Heart right ventricle (tissue), 16 donors: ENCODE measurements at regions not wholly inside any gene's neighbourhood (a gene's known extent, or its start where the extent isn't known, plus 50 kb on each side); places are given as distances from the start of the nearest gene placed in this dataset.
A peak's percentile ranks its signal among the peaks of the same experiment; 100 is the strongest.

Experiments
- ATAC-seq, 8 donors: fragments of 200-7000 bp; cut with Tn5 transposase; one replicate each; pipeline ENCODE4 v1.9.1; 2020; ENCODE audit warnings: mild to moderate bottlenecking in 8 of 8, moderate library complexity in 8 of 8, moderate number of reproducible peaks in 1 of 8
- DNase-seq, 2 donors: peaks; one replicate each; pipeline ENCODE4 v3.0.0-alpha.2; 2020
- H3K27ac ChIP-seq, 10 donors: fragments of 200-600 bp; sonication (generic) in 2 of 10; one replicate each; pipeline versions ENCODE4 v1.5.0 to v1.8.0; 2020 to 2022; ENCODE audit warnings: mild to moderate bottlenecking in 3 of 10
- H3K27me3 ChIP-seq, 7 donors: fragments of 200-600 bp; one replicate each; pipeline ENCODE4 v1.8.0; 2021 to 2022; ENCODE audit warnings: mild to moderate bottlenecking in 2 of 7
- H3K36me3 ChIP-seq, 9 donors: fragments of 200-600 bp; sonication (generic) in 1 of 9; one replicate each; pipeline versions ENCODE4 v1.5.0 to v1.8.0; 2020 to 2022; ENCODE audit warnings: mild to moderate bottlenecking in 2 of 9
- H3K4me1 ChIP-seq, 9 donors: fragments of 200-600 bp; sonication (generic) in 1 of 9; one replicate each; pipeline versions ENCODE4 v1.5.0 to v1.8.0; 2020 to 2022; ENCODE audit warnings: mild to moderate bottlenecking in 4 of 9
- H3K4me3 ChIP-seq, 10 donors: fragments of 200-600 bp; sonication (generic) in 2 of 10; one replicate each; pipeline versions ENCODE4 v1.5.0 to v1.8.0; 2020 to 2022; ENCODE audit warnings: mild to moderate bottlenecking in 7 of 10, moderate library complexity in 2 of 10
- H3K9me3 ChIP-seq, 11 donors: fragments of 200-600 bp in 10 of 11; sonication (generic) in 2 of 11; one replicate each; pipeline versions ENCODE4 v1.5.0 to v1.8.0; 2013 to 2022; ENCODE audit warnings: mild to moderate bottlenecking in 2 of 11, control low read depth in 1 of 11, moderate library complexity in 1 of 11
- WGBS, 2 donors: extraction: QIAGEN DNeasy Blood & Tissue Kit; methylation state at CpG; one replicate each; pipeline ENCODE4 v1.1.7; 2013; ENCODE audit warnings: inconsistent platforms in 1 of 2; 5-methylcytosine and 5-hydroxymethylcytosine counted together
- intact Hi-C, 10 donors: fragments of 100-400 bp; cut with DNase I; formaldehyde crosslinking; loops; one replicate each; pipeline versions ENCODE4 v1.11.1 to v1.14.2; 2022
- TF ChIP-seq, protein P1 (sequence below), 9 donors: fragments of 200-600 bp; sonication (generic) in 2 of 9; IDR thresholded peaks; one replicate each; pipeline versions ENCODE4 v1.5.0 to v1.8.0; 2021 to 2022; ENCODE audit warnings: antibody characterized with exemption in 9 of 9, mild to moderate bottlenecking in 5 of 9, moderate library complexity in 1 of 9
- donor health status: Arrhythmogenic right ventricular cardiomyopathy.
- donor health status: ischemic (EF 13 %, LVEDD 7.1; RV severe dilation, severe dysfunction).
- donor health status: healthy with polysubstance abuse.
- donor health status: DM: no; HTN: yes; CAD: no.
- donor health status: DM: no; HTN: no; CAD: no.
- donor health status: ischemic (EF 25% LVEDD 6.9; RV normal size, moderate dysfunction).
- donor health status: ischemic (EF 25% LVEDD 5.7; RV mildly dilated, moderate dysfunction).
- donor health status: healthy.
- donor health status: DM: yes; HTN: yes; CAD: no.
- donor health status: Ischemic cardiomyopathy.
- donor health status: ischemic (EF 35%, LVEDD 5.7; RV mildly dilated, moderate dysfunction).
- donor health status: nonischemic (EF 11% LVEDD 7.7; RV severe dilation, severe dysfunction).
- donor health status: DM: yes; HTN: yes; CAD: no.
- donor health status: PGD.
- donor health status: ischemic (EF 29% LVEDD 5.4; RV normal size, mild dysfunction).
- donor health status: nonischemic (EF 23%, LVEDD 6.1; RV moderate dilation, normal function).

- Histone ChIP-seq H3K4me3 (no peak overlapping the region), H3K9me3 (no peaks in the 10 kb centered on the region), H3K4me1 (no peaks in the 10 kb centered on the region), H3K36me3 (no peaks in the 10 kb centered on the region), H3K27ac (no peak overlapping the region), H3K27me3 (no peaks in the 10 kb centered on the region)
- 71 to 78% methylated on average over 6 of the region's 6 CpGs for WGBS, 2 donors
- intact Hi-C loops = no loop called here
- TF ChIP-seq, protein P1, sequence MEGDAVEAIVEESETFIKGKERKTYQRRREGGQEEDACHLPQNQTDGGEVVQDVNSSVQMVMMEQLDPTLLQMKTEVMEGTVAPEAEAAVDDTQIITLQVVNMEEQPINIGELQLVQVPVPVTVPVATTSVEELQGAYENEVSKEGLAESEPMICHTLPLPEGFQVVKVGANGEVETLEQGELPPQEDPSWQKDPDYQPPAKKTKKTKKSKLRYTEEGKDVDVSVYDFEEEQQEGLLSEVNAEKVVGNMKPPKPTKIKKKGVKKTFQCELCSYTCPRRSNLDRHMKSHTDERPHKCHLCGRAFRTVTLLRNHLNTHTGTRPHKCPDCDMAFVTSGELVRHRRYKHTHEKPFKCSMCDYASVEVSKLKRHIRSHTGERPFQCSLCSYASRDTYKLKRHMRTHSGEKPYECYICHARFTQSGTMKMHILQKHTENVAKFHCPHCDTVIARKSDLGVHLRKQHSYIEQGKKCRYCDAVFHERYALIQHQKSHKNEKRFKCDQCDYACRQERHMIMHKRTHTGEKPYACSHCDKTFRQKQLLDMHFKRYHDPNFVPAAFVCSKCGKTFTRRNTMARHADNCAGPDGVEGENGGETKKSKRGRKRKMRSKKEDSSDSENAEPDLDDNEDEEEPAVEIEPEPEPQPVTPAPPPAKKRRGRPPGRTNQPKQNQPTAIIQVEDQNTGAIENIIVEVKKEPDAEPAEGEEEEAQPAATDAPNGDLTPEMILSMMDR (IDR thresholded peaks at IDR 0.05) = no peak
- DNase-seq (no peak), ATAC-seq (no peak)
Measured at GRCh38 chr2:180205621-180206235, 198.6 kb upstream of the CWC22 start.

DNA sequence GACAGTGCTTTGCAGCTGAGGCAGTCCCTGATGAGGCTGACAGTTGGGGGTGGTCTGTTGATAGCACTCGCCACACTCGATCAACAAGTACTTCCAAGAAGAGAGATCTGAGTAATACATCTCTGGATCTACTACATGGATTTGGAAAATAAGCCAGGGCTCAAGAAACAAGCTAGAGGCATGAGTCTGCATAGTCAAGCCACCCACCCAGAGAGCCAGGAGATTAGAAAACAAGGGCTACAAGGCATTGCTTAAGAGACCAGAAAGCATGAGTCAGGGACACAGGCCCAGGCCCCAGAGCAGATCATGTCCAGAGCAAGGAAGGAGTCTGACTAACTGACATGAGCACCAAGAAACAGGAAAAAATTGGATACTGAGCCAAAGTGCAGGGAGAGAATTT lies 196.9 kb upstream of the CWC22 start:
- WGBS, 2 donors = 81 to 88% methylated on average over 2 of the region's 2 CpGs

GRCh38 chr2:180202467-180202951 lies 195.4 kb upstream of the CWC22 start:
- no peaks in the 10 kb centered on the region for H3K27me3 ChIP-seq
- WGBS, 2 donors = 36 to 47% methylated on average over 7 of the region's 7 CpGs
- no peak overlapping the region for H3K4me3 ChIP-seq
- peak in 5 of 8 donors; percentile 37 to 81 (median 75) for ATAC-seq
- TF ChIP-seq, protein P1 (IDR thresholded peaks at IDR 0.05) = no peak
- no peaks in the 10 kb centered on the region for H3K36me3 ChIP-seq
- DNase-seq = peak in 1 of 2 donors; percentile 5
- no peak overlapping the region for H3K27ac ChIP-seq
- intact Hi-C loops = no loop called here
- no peaks in the 10 kb centered on the region for H3K9me3 ChIP-seq
- H3K4me1 ChIP-seq = no peaks in the 10 kb centered on the region

More for the DNA sequence above, 196.9 kb upstream of the CWC22 start:
- Histone ChIP-seq H3K27me3 (no peaks in the 10 kb centered on the region), H3K27ac (no peak overlapping the region), H3K4me1 (no peaks in the 10 kb centered on the region), H3K4me3 (no peak overlapping the region), H3K9me3 (no peaks in the 10 kb centered on the region), H3K36me3 (no peaks in the 10 kb centered on the region)
- DNase-seq (peak in 1 of 2 donors; percentile 10), ATAC-seq (peak in 4 of 8 donors; percentile 56 to 99 (median 72))
- TF ChIP-seq, protein P1 (IDR thresholded peaks at IDR 0.05) = no peak
- intact Hi-C loops = no loop called here

DNA sequence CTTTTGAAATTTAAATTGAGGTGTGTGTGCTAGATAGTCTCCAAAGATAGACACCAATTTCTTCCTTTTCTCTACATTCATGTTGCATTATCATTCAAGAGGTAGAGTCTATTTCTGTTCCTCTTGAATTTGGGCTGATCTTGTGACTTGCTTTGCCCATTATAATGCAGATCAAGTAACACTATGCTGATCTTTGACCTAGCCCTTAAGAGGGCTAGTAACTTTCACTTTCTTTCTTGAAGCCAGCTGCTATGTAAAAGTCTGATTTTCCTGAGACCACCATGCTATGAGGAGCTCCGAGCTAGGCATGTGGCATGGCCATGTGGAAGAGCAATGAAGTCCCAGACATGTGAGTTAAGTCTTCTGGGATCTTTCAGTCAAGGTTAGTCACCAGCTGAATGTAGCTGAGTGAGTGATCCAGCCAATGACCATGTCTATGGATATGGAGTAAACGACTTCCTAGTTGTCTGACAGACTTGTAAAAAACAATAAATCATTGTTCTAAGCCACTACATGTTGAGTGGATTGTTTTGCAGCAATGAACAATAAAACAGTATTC lies 189.4 kb upstream of the CWC22 start:
- Histone ChIP-seq H3K27ac (no peak overlapping the region), H3K9me3 (no peaks in the 10 kb centered on the region), H3K4me1 (no peaks in the 10 kb centered on the region), H3K4me3 (no peak overlapping the region), H3K27me3 (peaks cover 0 to 6% (median 0%) of the 10 kb centered on the region in 7 donors), H3K36me3 (no peaks in the 10 kb centered on the region)
- WGBS, 2 donors = 56 to 70% methylated on average over 2 of the region's 2 CpGs
- DNase-seq (no peak), ATAC-seq (no peak)
- TF ChIP-seq, protein P1 (IDR thresholded peaks at IDR 0.05) = no peak
- intact Hi-C loops = no loop called here
